Hepatocyte (in vitro differentiated cells): ENCODE measurements at regions not wholly inside any gene's neighbourhood (a gene's known extent, or its start where the extent isn't known, plus 50 kb on each side); places are given as distances from the start of the nearest gene placed in this dataset.

Experiments
- CTCF ChIP-seq: fragments of 200-600 bp; sonication (generic); IDR thresholded peaks from 2 replicates; pipeline ENCODE4 v1.5.1; 2016; ENCODE audit warnings: antibody characterized with exemption, mild to moderate bottlenecking; ENCODE audit not compliant: poor library complexity
- EZH2 ChIP-seq: fragments of 200-600 bp; sonication (generic); IDR thresholded peaks from 2 replicates; pipeline ENCODE4 v1.6.1; 2016; ENCODE audit warnings: antibody characterized with exemption, mild to moderate bottlenecking, borderline replicate concordance

- TF ChIP-seq CTCF (no peak), EZH2 (no peak)
These were observed 234.3 kb downstream of the TEX29 start for GRCh38 chr13:111554539-111555267.
